CD4-positive, alpha-beta T cell treated with Interleukin-10 for 1 hour (primary cell): ENCODE measurements at regions not wholly inside any gene's neighbourhood (a gene's known extent, or its start where the extent isn't known, plus 50 kb on each side); places are given as distances from the start of the nearest gene placed in this dataset.

Experiments
- DNase-seq: peaks from one replicate; pipeline ENCODE4 v3.0.0-alpha.2; 2020

DNA sequence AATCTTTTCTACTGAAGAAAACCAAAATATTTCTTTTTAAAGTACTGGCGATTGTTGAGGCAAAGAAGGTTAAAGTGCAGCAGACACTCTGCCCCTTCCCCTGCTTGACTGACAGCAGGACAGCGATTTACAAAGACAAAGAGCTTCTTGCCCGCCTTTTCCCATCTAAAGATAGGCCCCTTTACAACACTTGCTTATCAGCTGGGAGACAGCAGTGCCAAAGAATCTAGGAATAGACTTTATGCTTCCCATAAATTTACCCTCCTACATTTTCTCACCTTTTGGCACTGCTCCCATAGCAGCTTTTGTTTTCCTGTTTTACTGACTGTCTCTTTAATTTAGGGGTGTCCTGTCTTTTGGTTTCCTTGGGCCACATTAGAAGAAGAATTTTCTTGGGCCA is 824.1 kb downstream of the CCSER2 start:
- no peak for DNase-seq

GRCh38 chr10:85152911-85153310 is 824.5 kb downstream of the CCSER2 start:
- no peak for DNase-seq

DNA sequence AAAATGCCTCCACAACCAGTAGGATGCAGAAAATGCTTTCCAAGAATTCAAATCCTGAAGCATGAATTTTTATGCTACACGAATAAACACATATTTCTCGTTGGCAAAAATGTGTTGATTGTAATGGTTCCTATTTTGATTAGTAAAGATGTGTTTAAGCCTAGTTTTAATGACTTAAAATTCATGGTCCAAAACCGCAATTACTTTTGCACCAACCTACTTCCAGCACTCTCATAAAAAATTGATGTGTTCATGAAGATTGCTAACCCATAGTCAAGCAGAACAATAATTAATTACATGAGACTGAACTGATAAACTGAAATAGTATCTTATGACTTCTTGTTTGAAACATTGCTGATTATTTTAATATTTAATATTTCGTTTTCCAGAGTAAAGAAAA is 828.8 kb downstream of the CCSER2 start:
- DNase-seq, result no peak

DNA sequence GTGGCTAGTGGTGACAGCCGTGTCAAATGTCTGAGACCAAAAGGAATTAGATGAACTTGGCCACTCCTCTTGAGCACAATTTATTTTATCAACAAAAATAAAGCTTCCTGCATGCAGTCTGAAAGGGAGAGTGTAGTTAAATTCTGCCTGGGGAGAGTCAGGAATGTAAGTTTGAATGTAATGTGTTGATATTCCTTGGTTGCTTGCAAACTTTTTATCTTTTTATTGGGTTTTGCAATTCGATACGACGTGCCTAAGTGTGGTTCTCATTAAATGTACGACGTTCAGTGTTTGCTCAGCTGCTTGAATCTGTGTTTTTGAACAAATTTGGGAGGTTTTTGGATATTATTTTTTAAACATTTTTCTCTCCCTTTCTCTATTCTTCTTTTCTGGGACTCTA is 839.9 kb downstream of the CCSER2 start:
- DNase-seq, result no peak

- no peak for DNase-seq
Observed at GRCh38 chr10:85170026-85170425, 841.6 kb downstream of the CCSER2 start.

DNA sequence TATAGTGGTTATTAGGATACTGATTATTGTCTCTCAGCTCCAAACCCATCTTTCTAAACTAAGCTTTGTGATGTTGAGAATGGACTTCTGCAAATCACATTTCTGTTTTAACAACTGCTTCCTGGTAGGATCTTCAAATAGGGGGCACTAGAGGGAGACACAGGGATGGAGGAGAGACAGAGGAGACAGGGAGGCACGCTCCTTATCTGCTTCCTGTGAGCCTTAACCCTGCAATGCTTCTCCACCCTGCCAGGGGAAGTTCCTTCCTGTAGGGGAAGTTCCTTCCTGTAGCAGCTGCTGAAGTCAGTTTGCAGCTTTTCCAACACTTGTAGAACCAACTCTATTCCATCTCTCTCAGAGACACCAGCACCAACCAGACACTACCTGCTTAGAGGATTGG is 847.2 kb downstream of the CCSER2 start:
- no peak for DNase-seq

DNA sequence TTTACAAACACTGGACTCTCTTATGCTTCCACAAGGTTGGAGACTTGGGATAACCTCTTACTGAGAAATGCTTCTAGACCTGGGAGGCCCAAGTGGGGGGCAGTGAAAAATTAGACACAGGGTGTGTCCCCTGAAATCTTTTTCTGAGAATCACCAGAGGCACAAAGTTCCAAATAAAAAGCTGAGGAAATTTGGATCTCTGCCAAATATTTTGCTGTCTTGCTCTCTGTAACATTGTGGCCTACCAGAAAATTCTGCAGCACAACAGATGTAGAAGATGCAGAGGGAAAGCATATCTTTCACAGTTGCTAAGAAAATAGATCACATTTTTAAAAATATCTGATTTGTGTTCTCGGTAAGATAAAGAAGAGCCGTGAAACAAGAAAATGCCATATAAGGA is 849.4 kb downstream of the CCSER2 start:
- DNase-seq, result no peak

DNA sequence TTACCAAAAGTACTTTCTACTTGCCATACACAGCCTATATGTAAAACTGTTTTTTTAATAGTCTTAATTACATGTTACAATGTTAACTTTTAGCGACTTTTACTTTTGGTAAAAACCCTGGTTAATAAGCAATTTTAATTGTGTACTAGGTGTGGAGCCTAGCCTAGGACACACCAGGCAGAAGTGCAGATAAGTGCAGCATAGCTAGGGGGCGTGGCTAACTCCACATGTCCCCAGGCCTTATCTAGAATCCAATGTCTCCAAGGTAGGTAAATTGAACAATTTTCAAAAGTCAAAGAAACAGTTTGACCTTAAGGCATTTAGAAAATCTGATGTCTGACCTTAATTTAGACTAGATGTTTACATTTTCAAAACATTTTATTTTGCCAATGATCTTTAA is 858.7 kb downstream of the CCSER2 start:
- no peak for DNase-seq

- no peak for DNase-seq
Observed at GRCh38 chr10:85188770-85189484, 860.5 kb downstream of the CCSER2 start.

DNA sequence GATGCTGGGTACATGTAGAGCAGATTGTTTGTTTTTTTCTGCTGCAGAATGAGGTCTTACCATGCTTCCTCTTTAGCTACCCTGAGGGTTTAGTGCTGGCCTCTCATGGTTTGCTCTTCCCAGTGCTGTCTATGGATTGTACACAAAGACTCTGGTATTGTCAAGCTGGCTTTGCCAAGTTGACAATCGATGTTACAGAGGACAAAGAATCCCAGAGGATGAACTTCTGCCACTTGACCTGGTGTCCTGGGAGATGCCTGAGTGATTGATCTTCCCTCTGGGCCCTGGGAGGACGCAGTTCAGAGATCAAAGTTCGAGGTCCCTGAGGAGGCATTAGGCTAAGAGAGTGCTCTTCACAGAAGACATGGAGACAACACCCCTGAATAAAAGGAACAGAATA is 865.4 kb downstream of the CCSER2 start:
- no peak for DNase-seq

DNA sequence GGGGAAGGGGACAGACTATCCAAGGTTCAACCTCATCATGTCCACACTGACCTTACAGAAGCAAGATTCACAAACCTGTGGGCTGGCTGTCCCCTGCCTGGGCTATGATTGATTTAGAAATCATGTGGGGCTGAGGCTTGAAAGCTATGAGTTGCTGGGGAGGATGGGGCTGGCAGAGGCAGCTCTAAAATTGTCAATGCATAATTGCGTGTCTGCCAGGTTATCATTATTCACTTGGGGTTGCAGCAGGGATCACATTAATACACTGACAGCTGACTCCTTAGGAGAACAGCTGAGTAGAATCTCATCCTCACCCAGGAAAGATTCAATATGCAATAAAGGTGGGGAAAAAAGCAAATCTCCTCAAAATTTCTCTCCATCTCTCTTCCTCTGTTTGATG is 866.3 kb downstream of the CCSER2 start:
- no peak for DNase-seq

- DNase-seq, result no peak
Observed at GRCh38 chr10:85195596-85195995, 867.2 kb downstream of the CCSER2 start.

- no peak for DNase-seq
Observed at GRCh38 chr10:85204814-85205213, 876.4 kb downstream of the CCSER2 start.

DNA sequence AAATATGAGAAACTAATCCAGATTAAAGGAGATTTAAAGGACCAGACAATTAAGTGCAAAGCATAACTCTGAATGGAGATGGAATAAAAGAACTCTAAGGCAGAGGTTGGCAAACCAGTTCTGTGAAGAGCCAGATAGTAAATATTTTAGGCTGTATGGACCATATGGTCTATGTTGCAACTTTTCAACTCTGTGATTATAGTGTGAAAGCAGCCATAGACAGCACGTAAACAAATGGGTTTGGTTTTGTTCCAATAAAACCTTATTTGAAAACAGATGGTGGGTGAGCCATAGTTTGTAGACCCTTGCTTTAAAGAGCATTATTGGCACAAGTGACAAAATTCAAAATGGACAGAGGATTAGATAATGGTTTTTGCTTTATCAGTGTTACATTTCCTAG is 884.1 kb downstream of the CCSER2 start:
- no peak for DNase-seq

DNA sequence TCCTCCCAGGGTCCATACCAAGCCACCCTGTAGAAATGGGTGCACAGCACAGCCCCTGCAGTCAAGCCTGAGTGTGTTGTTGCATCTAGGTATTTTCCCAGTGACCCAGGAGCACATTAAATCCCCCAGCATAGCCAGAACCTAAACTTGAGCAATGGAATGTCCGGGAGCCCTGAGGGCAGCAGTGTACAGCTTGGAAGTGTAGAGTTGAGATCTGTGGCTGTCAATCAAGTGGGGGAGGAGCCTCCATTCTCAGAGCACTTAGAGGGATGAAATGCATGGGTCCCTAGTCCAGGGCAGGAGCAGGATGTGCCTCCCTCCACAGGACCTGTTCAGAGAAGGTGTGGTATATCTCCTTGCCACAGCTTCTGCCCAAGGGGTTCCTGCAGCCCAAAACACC is 885.1 kb downstream of the CCSER2 start:
- no peak for DNase-seq

GRCh38 chr10:85222300-85222699 is 893.9 kb downstream of the CCSER2 start:
- no peak for DNase-seq

- DNase-seq, result no peak
Observed at GRCh38 chr10:85224366-85224940, 896.1 kb downstream of the CCSER2 start.

GRCh38 chr10:85225311-85225710 is 896.9 kb downstream of the CCSER2 start:
- no peak for DNase-seq

- DNase-seq, result no peak
Observed at GRCh38 chr10:85226596-85226995, 898.2 kb downstream of the CCSER2 start.

DNA sequence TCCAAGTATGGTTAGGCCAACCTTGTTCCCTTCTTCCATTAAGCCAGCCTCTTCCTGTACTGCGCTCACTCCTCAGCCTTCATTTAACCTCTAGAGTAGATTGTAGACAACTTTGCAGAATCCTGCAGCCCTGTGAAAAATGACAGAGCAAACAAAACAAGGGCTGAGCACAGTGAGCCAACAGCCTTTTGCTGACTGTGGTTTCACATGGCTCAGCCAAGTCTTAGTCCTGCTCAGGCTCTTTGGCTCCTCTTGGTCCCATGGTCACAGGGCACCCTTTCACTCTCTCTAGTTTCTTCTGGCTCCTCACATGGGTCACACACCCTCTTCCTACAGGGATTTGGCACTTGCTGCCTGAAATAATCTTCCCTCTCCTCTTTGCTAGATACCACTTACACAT is 900.3 kb downstream of the CCSER2 start:
- no peak for DNase-seq

DNA sequence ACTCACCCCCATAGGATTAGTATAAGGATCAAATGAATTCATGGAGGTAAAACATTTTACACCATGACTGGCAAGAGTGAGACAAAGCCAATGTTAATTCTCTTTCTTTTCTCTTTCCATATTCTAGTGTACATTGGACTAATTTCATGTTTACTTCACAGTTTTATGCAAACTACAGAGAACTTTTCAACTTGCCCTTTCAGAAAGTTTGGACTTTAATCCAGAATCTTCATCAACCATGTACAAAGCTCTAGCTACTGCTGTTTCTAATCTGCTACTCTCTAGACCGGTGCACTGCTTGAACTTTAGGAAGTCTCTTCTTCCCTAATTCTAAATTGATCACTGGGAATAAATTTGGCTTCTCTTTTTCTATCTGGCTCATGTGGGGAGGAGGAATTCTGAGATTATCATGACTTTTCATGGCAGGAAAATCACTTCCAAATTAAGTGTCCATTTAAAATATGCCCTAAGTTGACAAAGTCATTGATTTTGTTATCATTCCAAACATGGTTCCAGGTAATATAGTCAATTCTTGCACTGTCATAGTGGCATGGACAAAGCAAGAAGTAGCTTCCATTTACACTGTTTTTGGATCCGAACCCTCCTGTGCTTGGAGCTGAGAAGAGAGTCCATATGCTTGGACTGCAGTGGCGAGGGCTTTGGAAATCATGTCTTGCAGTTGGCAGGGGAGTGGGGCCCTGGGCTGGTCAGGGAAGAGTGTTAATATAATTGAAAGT is 903.3 kb downstream of the CCSER2 start:
- DNase-seq, result no peak

GRCh38 chr10:85235258-85235657 is 906.9 kb downstream of the CCSER2 start:
- DNase-seq, result no peak

GRCh38 chr10:85238676-85239075 is 910.3 kb downstream of the CCSER2 start:
- DNase-seq, result no peak

DNA sequence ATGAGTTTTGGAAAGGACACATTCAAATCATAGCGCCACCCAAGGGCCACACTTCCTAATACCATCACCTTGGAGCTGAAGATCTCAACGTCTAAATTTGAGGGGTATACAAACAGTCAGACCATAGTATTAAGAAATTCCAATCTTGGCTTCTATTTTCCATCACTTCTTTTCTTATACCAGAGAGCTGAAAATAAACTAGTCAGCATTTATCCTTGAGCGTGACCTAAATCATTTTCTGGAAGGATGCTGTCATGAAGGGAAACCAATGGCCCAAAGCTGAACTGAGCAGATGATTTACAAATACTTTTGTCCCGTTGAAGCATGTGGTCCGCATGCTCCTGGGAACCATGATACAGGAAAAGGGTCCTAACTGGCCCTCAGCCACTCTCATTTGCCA is 921.9 kb downstream of the CCSER2 start:
- no peak for DNase-seq
